K562 (cell line): ENCODE measurements at regions not wholly inside any gene's neighbourhood (a gene's known extent, or its start where the extent isn't known, plus 50 kb on each side); places are given as distances from the start of the nearest gene placed in this dataset.

Experiments used
- ATAC-seq: fragments of 200-7000 bp; cut with Tn5 transposase; 3 replicates; pipeline ENCODE4 v1.9.1; 2020; ENCODE audit warnings: moderate library complexity
- BruUV-seq: library from RNA; stranded (reverse); fragments of 400-500 nt; replicated peaks from 2 replicates; lab custom pipeline; 2021; lab: Mats Ljungman, UMichigan
- CTCF ChIA-PET: fragments of 300-600 bp; formaldehyde crosslinking; extraction: SDS; loops from one replicate; lab custom pipeline; 2021; ENCODE audit warnings: low intra/inter-chr PET ratio; lab: Yijun Ruan, JAX
- POLR2A ChIA-PET: fragments of 300-600, 350-650 bp; sonication (Branson Sonifier 250); formaldehyde crosslinking; extraction: SDS; loops from one replicate; lab custom pipeline; 2021; ENCODE audit warnings: antibody characterized with exemption, inconsistent platforms; lab: Yijun Ruan, JAX
- DNase-seq, 4 experiments: peaks; one replicate each; pipeline versions ENCODE4 v3.0.0 to v3.0.0-alpha.2; 2011 to 2018; ENCODE audit warnings: low spot score in 3 of 4, mixed read lengths in 3 of 4; ENCODE audit errors: extremely low read depth in 1 of 4
- FAIRE-seq: peaks from 2 replicates; lab custom pipeline; 2011; peaks lifted over from hg19 to GRCh38; lab: Jason Lieb, UNC
- H2AFZ ChIP-seq: 2 replicates; pipeline ENCODE4 v1.6.0; 2011; ENCODE audit warnings: low read depth, low read length, control low read depth, inconsistent platforms
- H3K27ac ChIP-seq: fragments of 200-600 bp; 3 replicates; pipeline ENCODE4 v1.8.0; 2011; ENCODE audit warnings: low read depth, mild to moderate bottlenecking, control low read depth, inconsistent platforms, low read length, moderate library complexity, mixed read lengths; ENCODE audit errors: extremely low read depth
- H3K27me3 ChIP-seq, 2 experiments: fragments of 300-600 bp in 1 of 2; 2 replicates in 1 of 2; 3 replicates in 1 of 2; pipeline versions ENCODE4 v1.6.0 to v1.8.0; 2011; ENCODE audit warnings: inconsistent platforms in 2 of 2, low read length in 2 of 2, mild to moderate bottlenecking in 1 of 2, mixed read lengths in 1 of 2, moderate library complexity in 1 of 2; ENCODE audit not compliant: control insufficient read depth in 2 of 2, insufficient read depth in 2 of 2
- H3K36me3 ChIP-seq: fragments of 300-600 bp; 3 replicates; pipeline ENCODE4 v1.8.0; 2011; ENCODE audit warnings: mild to moderate bottlenecking, low read length, inconsistent platforms; ENCODE audit not compliant: control insufficient read depth, insufficient read depth
- H3K4me1 ChIP-seq, 2 experiments: fragments of 200-600 bp in 1 of 2; replicated peaks in 1 of 2; 2 replicates in 1 of 2; 3 replicates in 1 of 2; pipeline versions ENCODE4 v1.5.1 to v1.8.0; 2011; ENCODE audit warnings: inconsistent platforms in 2 of 2, low read length in 2 of 2, mild to moderate bottlenecking in 1 of 2, mixed read lengths in 1 of 2, moderate library complexity in 1 of 2; ENCODE audit not compliant: control insufficient read depth in 2 of 2, insufficient read depth in 2 of 2
- H3K4me2 ChIP-seq: 2 replicates; pipeline ENCODE4 v1.6.1; 2011; ENCODE audit warnings: low read length, control low read depth, inconsistent platforms, mixed read lengths; ENCODE audit not compliant: insufficient read depth
- H3K4me3 ChIP-seq: fragments of 200-600 bp; sonication (generic), shearing (Covaris generic); 2 replicates; pipeline ENCODE4 v1.5.1; 2016; ENCODE audit warnings: control low read depth, inconsistent platforms
- H3K79me2 ChIP-seq: fragments of 200-600 bp; 3 replicates; pipeline ENCODE4 v1.8.0; 2011; ENCODE audit warnings: low read length, inconsistent platforms; ENCODE audit not compliant: control insufficient read depth, insufficient read depth
- H3K9ac ChIP-seq, 2 experiments: 2 replicates each; pipeline versions ENCODE4 v1.6.0 to v1.6.1; 2011; ENCODE audit warnings: low read depth in 2 of 2, low read length in 2 of 2, control low read depth in 1 of 2, inconsistent platforms in 1 of 2, mild to moderate bottlenecking in 1 of 2, mixed read lengths in 1 of 2; ENCODE audit not compliant: insufficient read depth in 1 of 2
- H3K9me1 ChIP-seq: one replicate; pipeline ENCODE4 v1.6.0; 2011; ENCODE audit warnings: inconsistent platforms, mild to moderate bottlenecking, low read length, moderate library complexity; ENCODE audit not compliant: control insufficient read depth, insufficient read depth
- H3K9me3 ChIP-seq: replicated peaks from 2 replicates; pipeline ENCODE4 v1.5.1; 2011; ENCODE audit warnings: low read depth, low read length, inconsistent platforms; ENCODE audit not compliant: control insufficient read depth, insufficient read depth
- H4K20me1 ChIP-seq: replicated peaks from 2 replicates; pipeline ENCODE4 v1.6.1; 2011; ENCODE audit warnings: low read length, inconsistent platforms, mixed read lengths; ENCODE audit not compliant: control insufficient read depth, insufficient read depth
- ARID2 ChIP-seq: fragments of 450-650 bp; IDR thresholded peaks from 2 replicates; pipeline ENCODE4 v1.6.1; 2017; ENCODE audit warnings: antibody characterized with exemption, mild to moderate bottlenecking
- CHD2 ChIP-seq: IDR thresholded peaks from 2 replicates; pipeline ENCODE4 v1.6.1; 2011; ENCODE audit warnings: low read depth, low read length
- GABPA ChIP-seq: fragments of 200-800 bp; sonication (Bioruptor generic); conservative IDR thresholded peaks from 2 replicates; pipeline ENCODE4 v1.6.1; 2016; ENCODE audit warnings: low read depth, missing genetic modification characterization, missing compliant biosample characterization
- HDGF ChIP-seq: fragments of 450-650 bp; IDR thresholded peaks from 2 replicates; pipeline ENCODE4 v1.6.1; 2016
- MEF2A ChIP-seq: IDR thresholded peaks from 2 replicates; pipeline ENCODE4 v1.6.1; 2011; ENCODE audit warnings: low read depth, mild to moderate bottlenecking, low read length, moderate library complexity; ENCODE audit not compliant: control insufficient read depth
- NCOA4 ChIP-seq: fragments of 450-650 bp; IDR thresholded peaks from 2 replicates; pipeline ENCODE4 v1.6.1; 2018; ENCODE audit warnings: mild to moderate bottlenecking; ENCODE audit not compliant: partially characterized antibody
- NFE2 ChIP-seq: IDR thresholded peaks from 2 replicates; pipeline ENCODE4 v1.6.1; 2014; ENCODE audit warnings: antibody characterized with exemption, low read depth
- SMAD1 ChIP-seq: fragments of 150-350 bp; IDR thresholded peaks from 2 replicates; pipeline ENCODE4 v1.6.1; 2014; ENCODE audit warnings: low read length, low read depth; ENCODE audit not compliant: partially characterized antibody
- ZBTB17 ChIP-seq: fragments of 450-650 bp; formaldehyde crosslinking; IDR thresholded peaks from 2 replicates; pipeline ENCODE4 v1.4.0; 2020; ENCODE audit warnings: mild to moderate bottlenecking
- ZBTB7A ChIP-seq: IDR thresholded peaks from 2 replicates; pipeline ENCODE4 v1.6.1; 2011; ENCODE audit warnings: low read depth, mild to moderate bottlenecking, low read length, moderate library complexity, borderline replicate concordance; ENCODE audit not compliant: control insufficient read depth
- ZC3H11A ChIP-seq: IDR thresholded peaks from 2 replicates; pipeline ENCODE4 v1.6.1; 2012; ENCODE audit warnings: low read depth, low read length, improper control_type of control experiment
- ZNF282 ChIP-seq: sonication (generic); formaldehyde crosslinking; IDR thresholded peaks from 2 replicates; pipeline ENCODE4 v1.8.1; 2023; ENCODE audit warnings: missing genetic modification reagents
- ZNF699 ChIP-seq: fragments of 250-450 bp; sonication (Bioruptor Pico); IDR thresholded peaks from 2 replicates; pipeline ENCODE4 v1.8.0; 2021; ENCODE audit warnings: mild to moderate bottlenecking, moderate library complexity; ENCODE audit not compliant: insufficient replicate concordance
- in situ Hi-C: fragments of 300-500 bp; cut with MboI; formaldehyde crosslinking; loops from 4 replicates; pipeline ENCODE4 v1.15.0; 2018; ENCODE audit warnings: inconsistent platforms, mixed read lengths
- intact Hi-C: fragments of 100-400 bp; cut with micrococcal nuclease; formaldehyde crosslinking; loops from 2 replicates; pipeline ENCODE4 v1.14.2; 2022
- TF ChIP-seq, protein P1 (sequence below): sonication (generic); formaldehyde crosslinking; IDR thresholded peaks from 2 replicates; pipeline ENCODE4 v1.8.1; 2022; ENCODE audit warnings: missing genetic modification reagents
- TF ChIP-seq, protein P2 (sequence below): sonication (generic); formaldehyde crosslinking; IDR thresholded peaks from 2 replicates; pipeline ENCODE4 v1.8.0; 2022; ENCODE audit warnings: mild to moderate bottlenecking, missing genetic modification reagents
- TF ChIP-seq, protein P3 (sequence below), 3 experiments: IDR thresholded peaks in 2 of 3; conservative IDR thresholded peaks in 1 of 3; 2 replicates each; pipeline ENCODE4 v1.5.1; 2011 to 2012; ENCODE audit warnings: low read length in 3 of 3, mild to moderate bottlenecking in 3 of 3, control low read depth in 2 of 3, improper control_type of control experiment in 1 of 3, inconsistent platforms in 1 of 3, low read depth in 1 of 3, mixed read lengths in 1 of 3, moderate library complexity in 1 of 3; ENCODE audit not compliant: insufficient read depth in 2 of 3

DNA sequence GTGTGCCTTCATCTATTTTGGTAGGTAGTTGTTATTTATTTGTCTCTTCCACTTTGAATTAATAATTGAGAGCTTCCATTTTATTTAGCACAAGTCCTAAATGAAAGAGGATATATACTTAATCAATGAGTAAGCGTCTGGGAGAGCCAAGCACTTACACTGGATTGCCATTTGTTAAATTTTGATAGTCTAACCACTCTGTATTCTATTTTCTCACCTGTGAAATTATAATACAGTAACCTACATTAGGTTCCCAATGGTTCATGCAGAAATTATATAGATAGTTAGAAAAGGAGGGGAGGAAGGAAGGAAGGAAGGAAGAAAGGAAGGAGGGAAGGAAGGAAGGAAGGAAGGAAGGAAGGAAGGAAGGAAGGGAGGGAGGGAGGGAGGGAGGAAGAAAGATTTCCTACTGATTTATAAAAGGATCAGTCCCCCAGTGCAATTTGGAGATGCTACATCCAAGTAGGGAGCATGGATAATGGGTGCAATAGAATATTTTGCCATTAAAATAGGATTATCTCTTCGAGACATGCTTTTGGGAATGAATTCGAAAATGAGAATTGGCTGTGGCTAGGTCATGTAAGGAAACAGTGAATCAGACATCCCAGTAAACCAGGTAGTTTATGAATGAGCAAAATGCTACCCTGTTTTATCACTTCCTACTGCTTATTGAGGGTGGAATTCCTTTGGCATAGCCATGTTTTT lies 239.8 kb downstream of the PCDH7 start (continued):
- TF ChIP-seq SMAD1 (no peak), GABPA (no peak), ZNF282 (no peak), CHD2 (no peak), NCOA4 (no peak)
- TF ChIP-seq, protein P1, sequence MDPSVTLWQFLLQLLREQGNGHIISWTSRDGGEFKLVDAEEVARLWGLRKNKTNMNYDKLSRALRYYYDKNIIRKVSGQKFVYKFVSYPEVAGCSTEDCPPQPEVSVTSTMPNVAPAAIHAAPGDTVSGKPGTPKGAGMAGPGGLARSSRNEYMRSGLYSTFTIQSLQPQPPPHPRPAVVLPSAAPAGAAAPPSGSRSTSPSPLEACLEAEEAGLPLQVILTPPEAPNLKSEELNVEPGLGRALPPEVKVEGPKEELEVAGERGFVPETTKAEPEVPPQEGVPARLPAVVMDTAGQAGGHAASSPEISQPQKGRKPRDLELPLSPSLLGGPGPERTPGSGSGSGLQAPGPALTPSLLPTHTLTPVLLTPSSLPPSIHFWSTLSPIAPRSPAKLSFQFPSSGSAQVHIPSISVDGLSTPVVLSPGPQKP (CRISPR knock-in tag): no peak

GRCh38 chr4:30962939-30963338 lies 242.8 kb downstream of the PCDH7 start:
- H3K36me3 ChIP-seq: no peaks in the 10 kb centered on the region
- FAIRE-seq: no peak
- intact Hi-C loops (no loop called here), in situ Hi-C loops (no loop called here)
- CTCF ChIA-PET: no interaction called here
- POLR2A ChIA-PET: no interaction called here
- H3K4me3 ChIP-seq: no peak overlapping the region
- no peak overlapping the region for H3K4me2 ChIP-seq
- H2AFZ ChIP-seq: no peak overlapping the region
- no TSS peak for BruUV-seq
- H3K9me1 ChIP-seq: no peaks in the 10 kb centered on the region
- no peaks in the 10 kb centered on the region for H3K4me1 ChIP-seq
- no peaks in the 10 kb centered on the region for H3K27me3 ChIP-seq
- no peaks in the 10 kb centered on the region for H3K79me2 ChIP-seq
- no peak overlapping the region for H3K9ac ChIP-seq
- H3K27ac ChIP-seq: no peak overlapping the region
- no peaks in the 10 kb centered on the region for H4K20me1 ChIP-seq
- no peaks in the 10 kb centered on the region for H3K9me3 ChIP-seq
- no peak for ATAC-seq
- no peak for DNase-seq
- TF ChIP-seq ARID2 (no peak), ZC3H11A (no peak), HDGF (no peak), MEF2A (no peak), ZNF699 (CRISPR knock-in tag) (no peak), ZBTB17 (CRISPR knock-in tag) (no peak), NFE2 (no peak), ZBTB7A (no peak)
- TF ChIP-seq, protein P2, sequence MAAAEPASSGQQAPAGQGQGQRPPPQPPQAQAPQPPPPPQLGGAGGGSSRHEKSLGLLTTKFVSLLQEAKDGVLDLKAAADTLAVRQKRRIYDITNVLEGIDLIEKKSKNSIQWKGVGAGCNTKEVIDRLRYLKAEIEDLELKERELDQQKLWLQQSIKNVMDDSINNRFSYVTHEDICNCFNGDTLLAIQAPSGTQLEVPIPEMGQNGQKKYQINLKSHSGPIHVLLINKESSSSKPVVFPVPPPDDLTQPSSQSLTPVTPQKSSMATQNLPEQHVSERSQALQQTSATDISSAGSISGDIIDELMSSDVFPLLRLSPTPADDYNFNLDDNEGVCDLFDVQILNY (CRISPR knock-in tag): no peak
- TF ChIP-seq, protein P3, sequence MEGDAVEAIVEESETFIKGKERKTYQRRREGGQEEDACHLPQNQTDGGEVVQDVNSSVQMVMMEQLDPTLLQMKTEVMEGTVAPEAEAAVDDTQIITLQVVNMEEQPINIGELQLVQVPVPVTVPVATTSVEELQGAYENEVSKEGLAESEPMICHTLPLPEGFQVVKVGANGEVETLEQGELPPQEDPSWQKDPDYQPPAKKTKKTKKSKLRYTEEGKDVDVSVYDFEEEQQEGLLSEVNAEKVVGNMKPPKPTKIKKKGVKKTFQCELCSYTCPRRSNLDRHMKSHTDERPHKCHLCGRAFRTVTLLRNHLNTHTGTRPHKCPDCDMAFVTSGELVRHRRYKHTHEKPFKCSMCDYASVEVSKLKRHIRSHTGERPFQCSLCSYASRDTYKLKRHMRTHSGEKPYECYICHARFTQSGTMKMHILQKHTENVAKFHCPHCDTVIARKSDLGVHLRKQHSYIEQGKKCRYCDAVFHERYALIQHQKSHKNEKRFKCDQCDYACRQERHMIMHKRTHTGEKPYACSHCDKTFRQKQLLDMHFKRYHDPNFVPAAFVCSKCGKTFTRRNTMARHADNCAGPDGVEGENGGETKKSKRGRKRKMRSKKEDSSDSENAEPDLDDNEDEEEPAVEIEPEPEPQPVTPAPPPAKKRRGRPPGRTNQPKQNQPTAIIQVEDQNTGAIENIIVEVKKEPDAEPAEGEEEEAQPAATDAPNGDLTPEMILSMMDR (IDR thresholded peaks at IDR 0.05 in 2 of 3, conservative IDR thresholded peaks at IDR 0.05 in 1 of 3; ENCODE audit: insufficient read depth in 2 of 3, low read depth in 1 of 3, low read length in 3 of 3): no peak
